ENCODE measurements at regions not wholly inside any gene's neighbourhood (a gene's known extent, or its start where the extent isn't known, plus 50 kb on each side); places are given as distances from the start of the nearest gene placed in this dataset.
"Not testable (repeated sequence)": the region's sequence is repeated elsewhere in the genome, so short reads cannot be mapped to it uniquely, and the experiment has no call there.

DNA sequence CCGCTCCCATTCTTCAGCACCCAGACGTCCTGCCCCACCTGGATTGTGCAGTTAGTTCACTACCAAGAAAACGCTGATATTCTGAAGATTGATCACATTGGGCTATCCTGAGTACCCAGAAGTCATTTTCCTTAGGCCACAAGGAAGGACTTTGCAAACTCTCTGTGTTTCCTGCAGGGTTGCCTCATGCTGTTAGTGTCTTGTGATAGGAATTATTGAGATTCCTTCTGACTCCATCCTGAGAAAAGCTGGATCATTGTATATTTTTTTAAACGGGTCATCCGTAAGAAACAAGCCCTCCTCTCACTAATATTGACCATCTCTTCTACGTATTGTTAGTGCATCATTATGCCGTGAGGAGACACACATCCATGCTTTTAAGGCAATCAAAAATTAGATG is 96.0 kb upstream of the DAPK1 start:
- Histone ChIP-seq H3K9me3 (ENCODE audit: control insufficient read depth in 2 of 2, insufficient read depth in 1 of 2, low read depth in 1 of 2, low read length in 1 of 2) (no peaks in the 10 kb centered on the region), H3K36me3 (ENCODE audit: control insufficient read depth in 2 of 2, insufficient read depth in 2 of 2, low read length in 1 of 2) (no peaks in the 10 kb centered on the region), H3K4me1 (ENCODE audit: control insufficient read depth in 2 of 2, insufficient read depth in 2 of 2, low read length in 1 of 2) (no peaks in the 10 kb centered on the region), H3K27me3 (ENCODE audit: control insufficient read depth in 1 of 2, insufficient read depth in 2 of 2, low read length in 2 of 2) (no peaks in the 10 kb centered on the region), H3K27ac (ENCODE audit: low read depth in 2 of 2, low read length in 1 of 2) (no peak overlapping the region), H3K4me3 (ENCODE audit: low read depth in 1 of 2, low read length in 2 of 2) (no peak overlapping the region)
- WGBS, 2 donors = 80 to 86% methylated on average over 7 of the region's 7 CpGs

- Histone ChIP-seq H3K4me1 (ENCODE audit: control insufficient read depth in 2 of 2, insufficient read depth in 2 of 2, low read length in 1 of 2) (no peaks in the 10 kb centered on the region), H3K4me3 (ENCODE audit: low read depth in 1 of 2, low read length in 2 of 2) (no peak overlapping the region), H3K27me3 (ENCODE audit: control insufficient read depth in 1 of 2, insufficient read depth in 2 of 2, low read length in 2 of 2) (no peaks in the 10 kb centered on the region), H3K36me3 (ENCODE audit: control insufficient read depth in 2 of 2, insufficient read depth in 2 of 2, low read length in 1 of 2) (no peaks in the 10 kb centered on the region), H3K9me3 (ENCODE audit: control insufficient read depth in 2 of 2, insufficient read depth in 1 of 2, low read depth in 1 of 2, low read length in 1 of 2) (no peaks in the 10 kb centered on the region), H3K27ac (ENCODE audit: low read depth in 2 of 2, low read length in 1 of 2) (no peak overlapping the region)
- WGBS, 2 donors = 87 to 97% methylated on average over 3 of the region's 3 CpGs
Measured at GRCh38 chr9:87402537-87402936, 95.1 kb upstream of the DAPK1 start.

DNA sequence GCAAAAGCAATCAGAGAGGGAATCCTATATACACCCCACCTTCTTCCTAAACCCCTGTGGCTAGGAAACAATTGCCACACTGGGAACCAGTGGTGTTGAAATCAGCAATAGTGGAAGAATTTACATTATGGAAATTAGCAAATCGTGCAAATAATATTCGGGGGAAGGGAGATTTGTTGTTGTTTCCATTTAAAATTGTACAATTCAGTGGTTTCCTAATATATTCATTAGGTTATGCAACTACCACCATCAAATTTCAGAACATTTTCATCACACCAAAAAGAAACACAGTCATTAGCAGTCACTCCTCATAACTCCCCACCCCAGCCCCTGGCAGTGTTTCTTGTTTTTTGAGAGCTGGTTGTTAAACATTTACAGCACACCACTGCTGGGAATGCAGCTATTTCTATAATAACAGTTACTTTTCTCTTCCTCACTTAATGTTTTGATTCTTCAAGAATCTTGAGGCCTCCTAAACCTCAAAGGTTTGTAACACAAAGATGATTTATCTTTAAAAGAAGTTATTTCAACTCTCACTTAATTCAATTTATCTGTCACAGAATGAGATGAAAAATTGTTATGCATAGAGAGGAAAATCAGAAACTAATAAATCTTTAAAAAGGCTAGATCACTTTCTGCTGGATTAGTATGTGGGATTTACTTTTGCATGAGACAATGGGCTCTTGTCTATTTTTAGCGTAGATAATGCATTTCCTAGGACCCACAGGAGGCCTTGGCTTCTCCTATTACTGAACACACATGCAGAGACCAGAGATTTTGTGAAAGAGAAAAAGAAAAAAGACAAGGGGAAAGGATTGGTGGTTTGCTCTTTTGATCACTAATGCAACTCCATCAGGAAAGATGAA is 91.8 kb upstream of the DAPK1 start:
- no peak overlapping the region for H3K27ac ChIP-seq (ENCODE audit: low read depth in 2 of 2, low read length in 1 of 2)
- no peak overlapping the region for H3K4me3 ChIP-seq (ENCODE audit: low read depth in 1 of 2, low read length in 2 of 2)
- WGBS, 2 donors = 63% methylated on average over 3 of the region's 3 CpGs
- H3K36me3 ChIP-seq (ENCODE audit: control insufficient read depth in 2 of 2, insufficient read depth in 2 of 2, low read length in 1 of 2) = no peaks in the 10 kb centered on the region
- no peaks in the 10 kb centered on the region for H3K9me3 ChIP-seq (ENCODE audit: control insufficient read depth in 2 of 2, insufficient read depth in 1 of 2, low read depth in 1 of 2, low read length in 1 of 2)
- no peaks in the 10 kb centered on the region for H3K27me3 ChIP-seq (ENCODE audit: control insufficient read depth in 1 of 2, insufficient read depth in 2 of 2, low read length in 2 of 2)
- H3K4me1 ChIP-seq (ENCODE audit: control insufficient read depth in 2 of 2, insufficient read depth in 2 of 2, low read length in 1 of 2) = no peaks in the 10 kb centered on the region

DNA sequence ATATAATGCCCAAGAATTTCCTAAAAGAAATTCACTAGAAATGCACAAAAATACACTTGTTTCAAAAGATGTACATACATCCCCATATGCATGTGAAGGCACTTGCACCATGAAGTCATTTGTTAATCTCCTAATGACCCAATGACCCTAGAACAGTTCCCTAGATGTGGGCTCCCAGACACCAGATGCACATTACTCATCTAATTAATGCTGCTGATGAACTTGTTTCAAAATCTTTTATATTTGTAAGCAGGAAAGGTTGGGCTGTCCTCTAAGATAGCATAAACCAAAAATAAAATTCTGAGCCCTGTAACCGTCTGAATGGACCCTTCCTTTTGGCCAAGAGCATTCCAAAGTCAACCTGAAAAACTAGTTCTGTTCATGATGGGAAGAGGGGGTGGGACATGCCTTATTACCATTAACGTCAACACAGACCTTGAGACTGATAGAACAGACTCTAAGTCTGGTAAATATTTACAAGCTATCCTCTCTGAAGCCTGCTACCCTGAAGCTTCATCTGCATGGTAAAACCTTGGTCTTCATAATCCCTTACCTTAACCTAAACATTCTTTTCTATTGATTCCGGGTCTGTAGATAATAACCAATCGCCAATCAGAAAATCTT is 91.0 kb upstream of the DAPK1 start:
- Histone ChIP-seq H3K27ac (ENCODE audit: low read depth in 2 of 2, low read length in 1 of 2) (no peak overlapping the region), H3K27me3 (ENCODE audit: control insufficient read depth in 1 of 2, insufficient read depth in 2 of 2, low read length in 2 of 2) (no peaks in the 10 kb centered on the region), H3K4me1 (ENCODE audit: control insufficient read depth in 2 of 2, insufficient read depth in 2 of 2, low read length in 1 of 2) (no peaks in the 10 kb centered on the region), H3K36me3 (ENCODE audit: control insufficient read depth in 2 of 2, insufficient read depth in 2 of 2, low read length in 1 of 2) (no peaks in the 10 kb centered on the region), H3K9me3 (ENCODE audit: control insufficient read depth in 2 of 2, insufficient read depth in 1 of 2, low read depth in 1 of 2, low read length in 1 of 2) (no peaks in the 10 kb centered on the region), H3K4me3 (ENCODE audit: low read depth in 1 of 2, low read length in 2 of 2) (no peak overlapping the region)
- 46 to 54% methylated on average over 4 of the region's 4 CpGs for WGBS, 2 donors

DNA sequence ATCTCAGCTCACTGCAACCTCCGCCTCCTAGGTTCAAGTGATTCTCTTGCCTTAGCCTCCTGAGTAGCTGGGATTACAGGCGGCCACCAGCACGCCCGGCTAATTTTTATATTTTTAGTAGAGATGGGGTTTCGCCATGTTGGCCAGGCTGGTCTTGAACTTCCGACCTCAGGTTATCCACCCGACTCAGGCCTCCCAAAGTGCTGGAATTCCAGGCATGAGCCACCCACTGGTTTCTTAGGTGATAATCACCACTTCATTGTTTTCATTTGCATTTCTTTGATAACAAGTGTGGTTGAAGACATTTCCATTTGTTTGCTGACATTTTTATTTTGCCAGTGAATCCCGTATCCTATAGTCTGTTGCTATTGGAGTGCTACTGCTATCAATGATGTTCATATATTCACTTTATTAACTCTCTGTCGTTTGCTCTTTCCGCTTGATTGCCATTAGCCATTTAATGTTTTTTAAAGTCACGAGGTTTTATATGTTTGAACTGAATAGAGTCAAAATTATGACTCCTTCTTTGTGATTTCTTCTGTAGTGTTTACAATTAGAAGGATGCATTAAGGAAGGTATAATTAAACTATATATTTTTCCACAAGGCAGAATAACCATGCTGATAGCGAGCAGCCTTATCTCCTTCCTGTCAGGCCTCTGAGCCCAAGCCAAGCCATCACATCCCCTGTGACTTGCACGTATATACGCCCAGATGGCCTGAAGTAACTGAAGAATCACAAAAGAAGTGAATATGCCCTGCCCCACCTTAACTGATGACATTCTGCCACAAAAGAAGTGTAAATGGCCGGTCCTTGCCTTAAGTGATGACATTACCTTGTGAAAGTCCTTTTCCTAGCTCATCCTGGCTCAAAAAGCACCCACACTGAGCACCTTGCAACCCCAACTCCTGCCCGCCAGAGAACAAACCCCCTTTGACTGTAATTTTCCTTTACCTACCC is 87.3 kb upstream of the DAPK1 start:
- H3K9me3 ChIP-seq (ENCODE audit: control insufficient read depth in 2 of 2, insufficient read depth in 1 of 2, low read depth in 1 of 2, low read length in 1 of 2); H3K4me3 ChIP-seq (ENCODE audit: low read depth in 1 of 2, low read length in 2 of 2); H3K4me1 ChIP-seq (ENCODE audit: control insufficient read depth in 2 of 2, insufficient read depth in 2 of 2, low read length in 1 of 2); H3K36me3 ChIP-seq (ENCODE audit: control insufficient read depth in 2 of 2, insufficient read depth in 2 of 2, low read length in 1 of 2); H3K27me3 ChIP-seq (ENCODE audit: control insufficient read depth in 1 of 2, insufficient read depth in 2 of 2, low read length in 2 of 2); H3K27ac ChIP-seq (ENCODE audit: low read depth in 2 of 2, low read length in 1 of 2): not testable (repeated sequence)
- WGBS, 2 donors = 79 to 80% methylated on average over 16 of the region's 16 CpGs

DNA sequence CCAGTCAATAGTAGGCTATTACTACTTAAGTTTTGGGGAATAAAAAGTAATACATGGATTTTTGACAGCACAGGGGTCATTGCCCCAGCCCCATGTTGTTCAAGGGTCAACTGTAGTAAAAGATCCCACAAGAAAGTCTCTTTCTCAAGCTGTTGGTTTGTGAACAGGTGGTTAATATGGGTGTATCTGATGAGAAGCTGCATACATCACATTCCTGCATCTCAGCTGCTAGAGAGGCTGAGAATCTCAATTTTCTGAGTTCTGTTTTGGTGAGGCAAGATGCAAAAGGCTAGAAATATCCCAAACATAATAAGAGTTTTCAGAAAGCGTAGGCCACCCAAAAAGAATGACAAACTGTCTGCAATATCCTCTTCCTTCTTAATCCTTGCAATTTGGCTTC is 76.8 kb upstream of the DAPK1 start:
- 91 to 95% methylated on average over 1 of the region's 1 CpG for WGBS, 2 donors
- H3K27me3 ChIP-seq (ENCODE audit: control insufficient read depth in 1 of 2, insufficient read depth in 2 of 2, low read length in 2 of 2) = no peaks in the 10 kb centered on the region
- H3K36me3 ChIP-seq (ENCODE audit: control insufficient read depth in 2 of 2, insufficient read depth in 2 of 2, low read length in 1 of 2) = no peaks in the 10 kb centered on the region
- no peaks in the 10 kb centered on the region for H3K4me1 ChIP-seq (ENCODE audit: control insufficient read depth in 2 of 2, insufficient read depth in 2 of 2, low read length in 1 of 2)
- H3K9me3 ChIP-seq (ENCODE audit: control insufficient read depth in 2 of 2, insufficient read depth in 1 of 2, low read depth in 1 of 2, low read length in 1 of 2) = no peaks in the 10 kb centered on the region
- H3K4me3 ChIP-seq (ENCODE audit: low read depth in 1 of 2, low read length in 2 of 2) = no peak overlapping the region
- H3K27ac ChIP-seq (ENCODE audit: low read depth in 2 of 2, low read length in 1 of 2) = no peak overlapping the region

GRCh38 chr9:87421734-87422133 is 75.9 kb upstream of the DAPK1 start:
- Histone ChIP-seq H3K4me1 (ENCODE audit: control insufficient read depth in 2 of 2, insufficient read depth in 2 of 2, low read length in 1 of 2) (no peaks in the 10 kb centered on the region), H3K4me3 (ENCODE audit: low read depth in 1 of 2, low read length in 2 of 2) (no peak overlapping the region), H3K27ac (ENCODE audit: low read depth in 2 of 2, low read length in 1 of 2) (no peak overlapping the region), H3K9me3 (ENCODE audit: control insufficient read depth in 2 of 2, insufficient read depth in 1 of 2, low read depth in 1 of 2, low read length in 1 of 2) (no peaks in the 10 kb centered on the region), H3K27me3 (ENCODE audit: control insufficient read depth in 1 of 2, insufficient read depth in 2 of 2, low read length in 2 of 2) (no peaks in the 10 kb centered on the region), H3K36me3 (ENCODE audit: control insufficient read depth in 2 of 2, insufficient read depth in 2 of 2, low read length in 1 of 2) (no peaks in the 10 kb centered on the region)
- 87 to 99% methylated on average over 3 of the region's 3 CpGs for WGBS, 2 donors

DNA sequence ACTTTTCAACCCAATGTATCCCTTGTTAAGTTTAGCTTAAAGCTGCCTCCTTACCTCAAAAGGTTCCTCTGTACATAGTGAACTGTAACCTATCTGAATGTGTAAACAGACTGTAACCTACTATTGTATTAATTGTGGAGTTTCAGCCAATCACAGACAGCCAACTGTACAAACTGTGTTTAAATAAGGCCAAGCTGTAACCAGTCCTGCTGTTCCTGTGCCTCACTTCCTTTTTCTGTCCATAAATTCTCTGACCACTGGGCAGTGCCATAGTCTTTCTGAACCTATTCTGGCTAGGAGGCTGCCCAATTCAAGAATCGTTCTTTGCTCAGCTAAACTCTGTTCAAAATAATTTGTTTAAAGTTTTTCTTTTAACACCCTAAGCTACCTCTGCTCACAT is 74.7 kb upstream of the DAPK1 start:
- Histone ChIP-seq H3K36me3 (ENCODE audit: control insufficient read depth in 2 of 2, insufficient read depth in 2 of 2, low read length in 1 of 2) (no peaks in the 10 kb centered on the region), H3K4me1 (ENCODE audit: control insufficient read depth in 2 of 2, insufficient read depth in 2 of 2, low read length in 1 of 2) (no peaks in the 10 kb centered on the region), H3K27ac (ENCODE audit: low read depth in 2 of 2, low read length in 1 of 2) (no peak overlapping the region), H3K27me3 (ENCODE audit: control insufficient read depth in 1 of 2, insufficient read depth in 2 of 2, low read length in 2 of 2) (no peaks in the 10 kb centered on the region), H3K9me3 (ENCODE audit: control insufficient read depth in 2 of 2, insufficient read depth in 1 of 2, low read depth in 1 of 2, low read length in 1 of 2) (no peaks in the 10 kb centered on the region), H3K4me3 (ENCODE audit: low read depth in 1 of 2, low read length in 2 of 2) (no peak overlapping the region)
- 78 to 79% methylated on average over 1 of the region's 1 CpG for WGBS, 2 donors

DNA sequence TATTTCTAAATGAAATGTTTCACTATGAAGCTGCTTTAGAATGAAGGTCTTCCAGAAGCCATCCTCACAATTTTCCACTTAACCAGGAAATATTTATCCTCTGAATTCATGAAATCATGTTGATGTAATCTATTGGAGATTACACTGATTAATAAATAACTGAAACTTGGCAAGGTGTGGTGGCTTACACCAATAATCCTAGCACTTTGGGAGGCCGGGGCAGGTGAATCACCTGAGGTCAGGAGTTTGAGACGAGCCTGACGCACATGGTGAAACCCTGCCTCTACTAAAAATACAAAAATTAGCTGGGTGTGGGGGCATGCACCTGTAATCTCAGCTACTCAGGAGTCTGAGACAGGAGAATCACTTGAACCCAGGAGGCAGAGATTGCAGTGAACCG is 73.8 kb upstream of the DAPK1 start:
- H3K4me1 ChIP-seq (ENCODE audit: control insufficient read depth in 2 of 2, insufficient read depth in 2 of 2, low read length in 1 of 2); H3K9me3 ChIP-seq (ENCODE audit: control insufficient read depth in 2 of 2, insufficient read depth in 1 of 2, low read depth in 1 of 2, low read length in 1 of 2); H3K36me3 ChIP-seq (ENCODE audit: control insufficient read depth in 2 of 2, insufficient read depth in 2 of 2, low read length in 1 of 2); H3K4me3 ChIP-seq (ENCODE audit: low read depth in 1 of 2, low read length in 2 of 2); H3K27me3 ChIP-seq (ENCODE audit: control insufficient read depth in 1 of 2, insufficient read depth in 2 of 2, low read length in 2 of 2); H3K27ac ChIP-seq (ENCODE audit: low read depth in 2 of 2, low read length in 1 of 2): not testable (repeated sequence)
- WGBS, 2 donors = 61 to 82% methylated on average over 4 of the region's 4 CpGs
